Endothelial cell (in vitro differentiated cells): ENCODE measurements at regions not wholly inside any gene's neighbourhood (a gene's known extent, or its start where the extent isn't known, plus 50 kb on each side); places are given as distances from the start of the nearest gene placed in this dataset.
"Not testable (repeated sequence)": the region's sequence is repeated elsewhere in the genome, so short reads cannot be mapped to it uniquely, and the experiment has no call there.

Experiments
- DNase-seq: peaks from one replicate; pipeline ENCODE4 v3.0.0; 2021; ENCODE audit warnings: low spot score
- H3K27ac Mint-ChIP-seq: one replicate; pipeline ENCODE4 v1.8.0; 2021; ENCODE audit warnings: mixed read lengths, inconsistent platforms; ENCODE audit not compliant: unreplicated experiment
- H3K27me3 Mint-ChIP-seq: one replicate; pipeline ENCODE4 v1.8.0; 2021; ENCODE audit warnings: mild to moderate bottlenecking, moderate library complexity, mixed read lengths, inconsistent platforms; ENCODE audit not compliant: unreplicated experiment
- H3K36me3 Mint-ChIP-seq: one replicate; pipeline ENCODE4 v1.8.0; 2021; ENCODE audit warnings: mild to moderate bottlenecking, low read depth, mixed read lengths, inconsistent platforms; ENCODE audit not compliant: unreplicated experiment
- H3K4me1 Mint-ChIP-seq: one replicate; pipeline ENCODE4 v1.8.0; 2021; ENCODE audit warnings: mild to moderate bottlenecking, mixed read lengths, inconsistent platforms; ENCODE audit not compliant: unreplicated experiment
- H3K4me3 Mint-ChIP-seq: one replicate; pipeline ENCODE4 v1.8.0; 2021; ENCODE audit warnings: mild to moderate bottlenecking, mixed read lengths, inconsistent platforms; ENCODE audit not compliant: unreplicated experiment
- H3K9me3 Mint-ChIP-seq: one replicate; pipeline ENCODE4 v1.8.0; 2021; ENCODE audit warnings: mixed read lengths, inconsistent platforms; ENCODE audit not compliant: unreplicated experiment
- CTCF ChIP-seq: fragments of 200-600 bp; sonication (generic); IDR thresholded peaks from one replicate; pipeline ENCODE4 v1.5.0; 2021; ENCODE audit warnings: antibody characterized with exemption; ENCODE audit not compliant: unreplicated experiment

- H3K27ac Mint-ChIP-seq, result no peak overlapping the region
- TF ChIP-seq CTCF, result no peak
- H3K4me1 Mint-ChIP-seq, result no peaks in the 10 kb centered on the region
- H3K27me3 Mint-ChIP-seq, result peaks cover 2% of the 10 kb centered on the region
- no peak for DNase-seq
- H3K36me3 Mint-ChIP-seq, result peaks cover 8% of the 10 kb centered on the region
- no peaks in the 10 kb centered on the region for H3K9me3 Mint-ChIP-seq
- H3K4me3 Mint-ChIP-seq, result no peak overlapping the region
These were observed 1171.0 kb downstream of the MRPL39 start for GRCh38 chr21:24436236-24436635.

- no peaks in the 10 kb centered on the region for H3K4me1 Mint-ChIP-seq
- no peak overlapping the region for H3K27ac Mint-ChIP-seq
- H3K36me3 Mint-ChIP-seq, result no peaks in the 10 kb centered on the region
- TF ChIP-seq CTCF, result no peak
- no peak overlapping the region for H3K4me3 Mint-ChIP-seq
- DNase-seq, result no peak
- H3K9me3 Mint-ChIP-seq, result peaks cover 3% of the 10 kb centered on the region
- H3K27me3 Mint-ChIP-seq, result no peaks in the 10 kb centered on the region
These were observed 1178.6 kb downstream of the MRPL39 start for GRCh38 chr21:24428591-24429199.

- Mint-ChIP-seq H3K36me3 (no peaks in the 10 kb centered on the region), H3K9me3 (peaks cover 14% of the 10 kb centered on the region), H3K27ac (no peak overlapping the region), H3K4me3 (no peak overlapping the region), H3K27me3 (no peaks in the 10 kb centered on the region), H3K4me1 (no peaks in the 10 kb centered on the region)
- TF ChIP-seq CTCF, result no peak
- DNase-seq, result no peak
These were observed 1182.5 kb downstream of the MRPL39 start for GRCh38 chr21:24424776-24425175.

GRCh38 chr21:24423546-24423945 lies 1183.7 kb downstream of the MRPL39 start:
- TF ChIP-seq CTCF, result no peak
- H3K27ac Mint-ChIP-seq, result no peak overlapping the region
- no peaks in the 10 kb centered on the region for H3K36me3 Mint-ChIP-seq
- no peaks in the 10 kb centered on the region for H3K27me3 Mint-ChIP-seq
- H3K4me3 Mint-ChIP-seq, result no peak overlapping the region
- DNase-seq, result no peak
- H3K4me1 Mint-ChIP-seq, result no peaks in the 10 kb centered on the region
- peaks cover 14% of the 10 kb centered on the region for H3K9me3 Mint-ChIP-seq

GRCh38 chr21:24420689-24421088 lies 1186.6 kb downstream of the MRPL39 start:
- Mint-ChIP-seq H3K36me3 (peaks cover 3% of the 10 kb centered on the region), H3K9me3 (peaks cover 11% of the 10 kb centered on the region), H3K27me3 (peaks cover 2% of the 10 kb centered on the region), H3K4me3 (no peak overlapping the region), H3K4me1 (no peaks in the 10 kb centered on the region), H3K27ac (no peak overlapping the region)
- DNase-seq, result no peak
- no peak for TF ChIP-seq CTCF

- H3K9me3 Mint-ChIP-seq, result peaks cover 11% of the 10 kb centered on the region
- not testable (repeated sequence) for H3K4me3 Mint-ChIP-seq, H3K4me1 Mint-ChIP-seq, H3K27me3 Mint-ChIP-seq, H3K36me3 Mint-ChIP-seq, H3K27ac Mint-ChIP-seq, DNase-seq
These were observed 1187.6 kb downstream of the MRPL39 start for GRCh38 chr21:24419641-24420040.
